ENCODE measurements at regions not wholly inside any gene's neighbourhood (a gene's known extent, or its start where the extent isn't known, plus 50 kb on each side); places are given as distances from the start of the nearest gene placed in this dataset.

DNA sequence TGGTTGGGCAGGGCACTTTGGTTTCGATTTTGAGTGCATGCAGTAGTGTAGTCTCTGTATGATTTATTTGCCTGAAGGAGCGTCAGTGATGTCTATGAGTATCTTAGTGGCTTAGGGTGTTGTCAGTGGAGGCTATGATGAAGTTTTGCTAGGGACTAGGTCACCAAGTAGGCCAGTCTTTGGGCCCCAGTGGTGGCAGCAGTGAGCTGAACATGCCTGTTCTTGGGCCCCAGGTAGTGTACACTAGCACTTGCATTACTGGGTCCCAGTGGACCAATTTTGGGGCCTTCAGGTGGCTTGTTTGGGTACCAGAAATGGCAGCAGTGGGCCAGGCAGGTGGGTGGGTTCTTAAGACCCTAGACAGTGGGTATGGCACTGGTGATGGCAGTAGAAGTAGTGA, 598.7 kb upstream of the SPRY2 start:
- no TSS peak for BruUV-seq (replicated peaks)
- Histone ChIP-seq H2AFZ (ENCODE audit: low read depth, low read length) (no peak overlapping the region), H3K9ac (replicated peaks; ENCODE audit: extremely low read depth, insufficient read depth, low read length) (no peak overlapping the region), H3K4me2 (ENCODE audit: insufficient read depth, low read length) (no peak overlapping the region), H3K4me3 (replicated peaks in 1 of 3; ENCODE audit: insufficient read depth in 1 of 3, low read depth in 1 of 3, low read length in 3 of 3) (no peak overlapping the region), H3K9me3 (replicated peaks; ENCODE audit: control insufficient read depth, insufficient read depth, low read length) (no peaks in the 10 kb centered on the region), H3K79me2 (ENCODE audit: control insufficient read depth, insufficient read depth, low read length) (no peaks in the 10 kb centered on the region), H3K9me1 (replicated peaks; ENCODE audit: control insufficient read depth, extremely low read depth, insufficient read depth, low read length) (no peaks in the 10 kb centered on the region), H3K36me3 (ENCODE audit: control insufficient read depth in 2 of 2, extremely low read depth in 1 of 2, insufficient read depth in 2 of 2, low read length in 2 of 2) (no peaks in the 10 kb centered on the region), H4K20me1 (replicated peaks; ENCODE audit: control insufficient read depth, extremely low read depth, insufficient read depth, low read length) (no peaks in the 10 kb centered on the region), H3K27ac (ENCODE audit: insufficient read depth, low read depth, low read length) (no peak overlapping the region), H3K4me1 (ENCODE audit: control insufficient read depth, extremely low read depth, insufficient read depth, low read length) (no peaks in the 10 kb centered on the region), H3K27me3 (ENCODE audit: control insufficient read depth in 2 of 2, insufficient read depth in 2 of 2, low read length in 2 of 2) (no peaks in the 10 kb centered on the region)
- dilution Hi-C loops (cut with MboI; ENCODE audit: extremely low pct_ligation_motif_present, low sequenced_read_pairs) (no loop called here), intact Hi-C loops (cut with micrococcal nuclease) (no loop called here)
- DNase-seq (ENCODE audit: low read depth, low spot score) (no peak), FAIRE-seq (no peak)
- ChIA-PET POLR2A (no interaction called here), CTCF (interaction anchor here (1.3 kb wide), 1 partner anchor 78 kb away, joined by 3 read pairs; no protein-coding TSS in a partner anchor)
- TF ChIP-seq, protein P1, sequence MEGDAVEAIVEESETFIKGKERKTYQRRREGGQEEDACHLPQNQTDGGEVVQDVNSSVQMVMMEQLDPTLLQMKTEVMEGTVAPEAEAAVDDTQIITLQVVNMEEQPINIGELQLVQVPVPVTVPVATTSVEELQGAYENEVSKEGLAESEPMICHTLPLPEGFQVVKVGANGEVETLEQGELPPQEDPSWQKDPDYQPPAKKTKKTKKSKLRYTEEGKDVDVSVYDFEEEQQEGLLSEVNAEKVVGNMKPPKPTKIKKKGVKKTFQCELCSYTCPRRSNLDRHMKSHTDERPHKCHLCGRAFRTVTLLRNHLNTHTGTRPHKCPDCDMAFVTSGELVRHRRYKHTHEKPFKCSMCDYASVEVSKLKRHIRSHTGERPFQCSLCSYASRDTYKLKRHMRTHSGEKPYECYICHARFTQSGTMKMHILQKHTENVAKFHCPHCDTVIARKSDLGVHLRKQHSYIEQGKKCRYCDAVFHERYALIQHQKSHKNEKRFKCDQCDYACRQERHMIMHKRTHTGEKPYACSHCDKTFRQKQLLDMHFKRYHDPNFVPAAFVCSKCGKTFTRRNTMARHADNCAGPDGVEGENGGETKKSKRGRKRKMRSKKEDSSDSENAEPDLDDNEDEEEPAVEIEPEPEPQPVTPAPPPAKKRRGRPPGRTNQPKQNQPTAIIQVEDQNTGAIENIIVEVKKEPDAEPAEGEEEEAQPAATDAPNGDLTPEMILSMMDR (IDR thresholded peaks at IDR 0.05; ENCODE audit: extremely low read depth in 1 of 2, insufficient read depth in 1 of 2, low read depth in 1 of 2, low read length in 2 of 2) = no peak
- TF ChIP-seq JUN (IDR thresholded peaks at IDR 0.05; ENCODE audit: borderline replicate concordance, insufficient read depth, insufficient read length, low read depth) (no peak), MYC (IDR thresholded peaks at IDR 0.05; ENCODE audit: low read depth, low read length) (no peak)

DNA sequence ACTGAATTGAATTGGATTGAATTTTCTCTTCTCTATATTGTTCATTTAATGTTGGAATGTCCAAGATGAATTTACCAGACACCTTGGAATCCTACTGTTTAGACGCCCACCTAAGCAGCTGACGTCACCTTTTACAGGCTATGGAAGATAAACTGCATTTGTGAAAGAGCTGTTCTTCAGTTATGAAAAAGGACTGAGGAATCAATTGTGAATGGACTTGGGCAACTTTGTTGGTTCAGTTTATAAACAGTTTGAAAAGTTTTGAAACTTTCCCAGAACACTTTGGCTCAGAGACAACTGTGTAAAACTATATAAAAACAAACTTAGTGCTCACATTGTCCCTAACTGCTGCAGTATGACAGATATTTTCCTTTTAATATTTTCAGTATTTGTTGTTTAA, 590.8 kb upstream of the SPRY2 start:
- intact Hi-C loops (cut with micrococcal nuclease) (no loop called here), dilution Hi-C loops (cut with MboI; ENCODE audit: extremely low pct_ligation_motif_present, low sequenced_read_pairs) (no loop called here)
- Histone ChIP-seq H3K36me3 (ENCODE audit: control insufficient read depth in 2 of 2, extremely low read depth in 1 of 2, insufficient read depth in 2 of 2, low read length in 2 of 2) (no peaks in the 10 kb centered on the region), H3K4me1 (ENCODE audit: control insufficient read depth, extremely low read depth, insufficient read depth, low read length) (no peaks in the 10 kb centered on the region), H2AFZ (ENCODE audit: low read depth, low read length) (no peak overlapping the region), H3K9me3 (replicated peaks; ENCODE audit: control insufficient read depth, insufficient read depth, low read length) (no peaks in the 10 kb centered on the region), H3K27me3 (ENCODE audit: control insufficient read depth in 2 of 2, insufficient read depth in 2 of 2, low read length in 2 of 2) (no peaks in the 10 kb centered on the region), H3K79me2 (ENCODE audit: control insufficient read depth, insufficient read depth, low read length) (no peaks in the 10 kb centered on the region), H3K27ac (ENCODE audit: insufficient read depth, low read depth, low read length) (no peak overlapping the region), H3K9me1 (replicated peaks; ENCODE audit: control insufficient read depth, extremely low read depth, insufficient read depth, low read length) (no peaks in the 10 kb centered on the region), H4K20me1 (replicated peaks; ENCODE audit: control insufficient read depth, extremely low read depth, insufficient read depth, low read length) (no peaks in the 10 kb centered on the region), H3K4me2 (ENCODE audit: insufficient read depth, low read length) (no peak overlapping the region), H3K9ac (replicated peaks; ENCODE audit: extremely low read depth, insufficient read depth, low read length) (no peak overlapping the region), H3K4me3 (replicated peaks in 1 of 3; ENCODE audit: insufficient read depth in 1 of 3, low read depth in 1 of 3, low read length in 3 of 3) (no peak overlapping the region)
- ChIA-PET POLR2A (no interaction called here), CTCF (no interaction called here)
- no peak for FAIRE-seq
- no peak for TF ChIP-seq GATA2 (IDR thresholded peaks at IDR 0.05; ENCODE audit: insufficient read depth, insufficient read length, low read depth, low read length)
- no peak for TF ChIP-seq FOS (IDR thresholded peaks at IDR 0.05; ENCODE audit: borderline replicate concordance, insufficient read depth, low read length)
- no peak for TF ChIP-seq EZH2 (IDR thresholded peaks at IDR 0.05; ENCODE audit: borderline replicate concordance, low read depth, low read length, severe bottlenecking)
- TF ChIP-seq, protein P2, sequence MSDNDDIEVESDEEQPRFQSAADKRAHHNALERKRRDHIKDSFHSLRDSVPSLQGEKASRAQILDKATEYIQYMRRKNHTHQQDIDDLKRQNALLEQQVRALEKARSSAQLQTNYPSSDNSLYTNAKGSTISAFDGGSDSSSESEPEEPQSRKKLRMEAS (IDR thresholded peaks at IDR 0.05; ENCODE audit: insufficient read depth, insufficient read length) = no peak
- TF ChIP-seq POLR2A (IDR thresholded peaks at IDR 0.05; ENCODE audit: low read depth, low read length) = no peak
- TF ChIP-seq POLR2AphosphoS5 (IDR thresholded peaks at IDR 0.05; ENCODE audit: insufficient read depth, low read depth, low read length) = no peak
- no peak for TF ChIP-seq MYC (IDR thresholded peaks at IDR 0.05; ENCODE audit: low read depth, low read length)
- TF ChIP-seq, protein P1 (IDR thresholded peaks at IDR 0.05; ENCODE audit: extremely low read depth in 1 of 2, insufficient read depth in 1 of 2, low read depth in 1 of 2, low read length in 2 of 2) = no peak
- TF ChIP-seq JUN (IDR thresholded peaks at IDR 0.05; ENCODE audit: borderline replicate concordance, insufficient read depth, insufficient read length, low read depth) = no peak
- BruUV-seq (replicated peaks) = no TSS peak
- DNase-seq (ENCODE audit: low read depth, low spot score) = no peak

Data from endothelial cell of umbilical vein (primary cell).